A204.1 (cell line): ENCODE measurements at regions not wholly inside any gene's neighbourhood (a gene's known extent, or its start where the extent isn't known, plus 50 kb on each side); places are given as distances from the start of the nearest gene placed in this dataset.
"Not testable (repeated sequence)": the region's sequence is repeated elsewhere in the genome, so short reads cannot be mapped to it uniquely, and the experiment has no call there.

ENCODE experiments used
- FAIRE-seq: peaks from 2 replicates; lab custom pipeline; 2012; peaks lifted over from hg19 to GRCh38; lab: Jason Lieb, UNC

- FAIRE-seq: no peak
Measured at GRCh38 chr5:158477214-158477613, 618.3 kb upstream of the CLINT1 start.

- no peak for FAIRE-seq
Measured at GRCh38 chr5:158473016-158473635, 614.2 kb upstream of the CLINT1 start.

GRCh38 chr5:158471535-158471924, 612.6 kb upstream of the CLINT1 start:
- no peak for FAIRE-seq

GRCh38 chr5:158470764-158471534, 612.0 kb upstream of the CLINT1 start:
- FAIRE-seq: no peak

- FAIRE-seq: no peak
Measured at GRCh38 chr5:158468444-158468843, 609.5 kb upstream of the CLINT1 start.

GRCh38 chr5:158466191-158466590, 607.2 kb upstream of the CLINT1 start:
- no peak for FAIRE-seq

GRCh38 chr5:158465086-158465972, 606.4 kb upstream of the CLINT1 start:
- no peak for FAIRE-seq

GRCh38 chr5:158464383-158464782, 605.4 kb upstream of the CLINT1 start:
- no peak for FAIRE-seq

- FAIRE-seq: no peak
Measured at GRCh38 chr5:158463938-158464337, 605.0 kb upstream of the CLINT1 start.

GRCh38 chr5:158463188-158463587, 604.2 kb upstream of the CLINT1 start:
- FAIRE-seq: no peak

- no peak for FAIRE-seq
Measured at GRCh38 chr5:158462349-158463114, 603.6 kb upstream of the CLINT1 start.

GRCh38 chr5:158461240-158461854, 602.4 kb upstream of the CLINT1 start:
- FAIRE-seq: no peak

GRCh38 chr5:158458086-158458485, 599.1 kb upstream of the CLINT1 start:
- no peak for FAIRE-seq

GRCh38 chr5:158456756-158457155, 597.8 kb upstream of the CLINT1 start:
- no peak for FAIRE-seq

- FAIRE-seq: no peak
Measured at GRCh38 chr5:158456241-158456640, 597.3 kb upstream of the CLINT1 start.

GRCh38 chr5:158451993-158452672, 593.2 kb upstream of the CLINT1 start:
- no peak for FAIRE-seq

- no peak for FAIRE-seq
Measured at GRCh38 chr5:158451203-158451992, 592.5 kb upstream of the CLINT1 start.

GRCh38 chr5:158450751-158451171, 591.8 kb upstream of the CLINT1 start:
- no peak for FAIRE-seq

- not testable (repeated sequence) for FAIRE-seq
Measured at GRCh38 chr5:158446761-158447160, 587.8 kb upstream of the CLINT1 start.

- not testable (repeated sequence) for FAIRE-seq
Measured at GRCh38 chr5:158439204-158439603, 580.3 kb upstream of the CLINT1 start.
